GM12878 (cell line): ENCODE measurements at regions not wholly inside any gene's neighbourhood (a gene's known extent, or its start where the extent isn't known, plus 50 kb on each side); places are given as distances from the start of the nearest gene placed in this dataset.
A peak's percentile ranks its signal among the peaks of the same experiment; 100 is the strongest.

Experiments
- ATAC-seq: fragments of 200-7000 bp; cut with Tn5 transposase; 3 replicates; pipeline ENCODE4 v1.9.1; 2020; ENCODE audit warnings: mild to moderate bottlenecking, moderate library complexity
- BruUV-seq: library from RNA; stranded (reverse); fragments of 400-500 nt; replicated peaks from 2 replicates; lab custom pipeline; 2021; lab: Mats Ljungman, UMichigan
- CTCF ChIA-PET: fragments of 300-600 bp; sonication (Branson Sonifier 250); formaldehyde crosslinking; extraction: SDS; loops from one replicate; lab custom pipeline; 2021; ENCODE audit warnings: inconsistent platforms; lab: Yijun Ruan, JAX
- POLR2A ChIA-PET: fragments of 350-600 bp; formaldehyde crosslinking; extraction: SDS; loops from one replicate; lab custom pipeline; 2021; ENCODE audit warnings: inconsistent platforms; lab: Charles Lee
- RAD21 ChIA-PET: fragments of 300-600 bp; sonication (Branson Sonifier 250); formaldehyde crosslinking; loops from one replicate; lab custom pipeline; 2023; ENCODE audit warnings: antibody characterized with exemption; ENCODE audit not compliant: unreplicated experiment; lab: Charles Lee
- SMC1A ChIA-PET: fragments of 300-600 bp; sonication (Branson Sonifier 250); formaldehyde crosslinking; loops from one replicate; lab custom pipeline; 2023; ENCODE audit not compliant: unreplicated experiment, uncharacterized antibody; lab: Charles Lee
- DNase-seq: peaks from one replicate; pipeline ENCODE4 v3.0.0-alpha.2; 2011; ENCODE audit warnings: low read depth, low spot score
- FAIRE-seq: peaks from 3 replicates; lab custom pipeline; 2011; peaks lifted over from hg19 to GRCh38; lab: Jason Lieb, UNC
- H2AFZ ChIP-seq: 2 replicates; pipeline ENCODE4 v1.6.0; 2011; ENCODE audit warnings: low read depth, low read length, control low read depth; ENCODE audit not compliant: control insufficient read depth
- H3K27ac ChIP-seq: 2 replicates; pipeline ENCODE4 v1.5.1; 2011; ENCODE audit warnings: control low read depth; ENCODE audit not compliant: control insufficient read depth, insufficient read depth
- H3K27me3 ChIP-seq, 2 experiments: replicated peaks in 1 of 2; 2 replicates each; pipeline versions ENCODE4 v1.6.0 to v1.6.1; 2011; ENCODE audit warnings: low read length in 1 of 2; ENCODE audit not compliant: control insufficient read depth in 2 of 2, insufficient read depth in 2 of 2
- H3K36me3 ChIP-seq, 2 experiments: 2 replicates each; pipeline ENCODE4 v1.5.1; 2011; ENCODE audit warnings: low read length in 1 of 2; ENCODE audit not compliant: control insufficient read depth in 2 of 2, insufficient read depth in 2 of 2
- H3K4me1 ChIP-seq: 2 replicates; pipeline ENCODE4 v1.6.1; 2011; ENCODE audit warnings: mild to moderate bottlenecking, low read length, moderate library complexity, mixed read lengths; ENCODE audit not compliant: control insufficient read depth, insufficient read depth
- H3K4me2 ChIP-seq: 2 replicates; pipeline ENCODE4 v1.6.0; 2011; ENCODE audit warnings: control low read depth; ENCODE audit not compliant: control insufficient read depth, insufficient read depth
- H3K4me3 ChIP-seq: fragments of 200-600 bp; sonication (generic); 2 replicates; pipeline ENCODE4 v1.5.1; 2016
- H3K79me2 ChIP-seq: 2 replicates; pipeline ENCODE4 v1.6.0; 2011; ENCODE audit warnings: low read length; ENCODE audit not compliant: control insufficient read depth, insufficient read depth
- H3K9ac ChIP-seq: 2 replicates; pipeline ENCODE4 v1.8.0; 2011; ENCODE audit warnings: low read length, control low read depth, mixed read lengths; ENCODE audit not compliant: control insufficient read depth, insufficient read depth
- H3K9me3 ChIP-seq: replicated peaks from 3 replicates; pipeline ENCODE4 v1.5.1; 2011; ENCODE audit warnings: mild to moderate bottlenecking, low read length; ENCODE audit not compliant: control insufficient read depth, insufficient read depth
- H4K20me1 ChIP-seq: 2 replicates; pipeline ENCODE4 v1.6.0; 2011; ENCODE audit not compliant: control insufficient read depth, insufficient read depth
- ATF7 ChIP-seq: fragments of 450-650 bp; IDR thresholded peaks from 2 replicates; pipeline ENCODE4 v1.6.1; 2016; ENCODE audit warnings: low read depth, mild to moderate bottlenecking
- BHLHE40 ChIP-seq, 2 experiments: fragments of 450-650 bp in 1 of 2; IDR thresholded peaks; 2 replicates each; pipeline ENCODE4 v1.6.1; 2011 to 2017; ENCODE audit warnings: low read depth in 2 of 2, borderline replicate concordance in 1 of 2, improper control_type of control experiment in 1 of 2, low read length in 1 of 2, mild to moderate bottlenecking in 1 of 2
- CREM ChIP-seq: IDR thresholded peaks from 2 replicates; pipeline ENCODE4 v1.6.1; 2014; ENCODE audit warnings: antibody characterized with exemption, low read depth
- KLF5 ChIP-seq: fragments of 450-650 bp; IDR thresholded peaks from 2 replicates; pipeline ENCODE4 v1.6.1; 2014; ENCODE audit warnings: mild to moderate bottlenecking; ENCODE audit not compliant: partially characterized antibody
- LARP7 ChIP-seq: fragments of 450-650 bp; IDR thresholded peaks from 2 replicates; pipeline ENCODE4 v1.6.1; 2017; ENCODE audit warnings: mild to moderate bottlenecking
- RUNX3 ChIP-seq: IDR thresholded peaks from 2 replicates; pipeline ENCODE4 v1.6.1; 2012; ENCODE audit warnings: low read length, inconsistent platforms
- SMAD5 ChIP-seq: IDR thresholded peaks from 2 replicates; pipeline ENCODE4 v1.6.1; 2016; ENCODE audit warnings: antibody characterized with exemption, low read depth
- SRF ChIP-seq, 2 experiments: IDR thresholded peaks; 2 replicates each; pipeline ENCODE4 v1.6.1; 2011; ENCODE audit warnings: low read depth in 2 of 2, low read length in 2 of 2, mild to moderate bottlenecking in 1 of 2, moderate library complexity in 1 of 2
- STAT3 ChIP-seq: IDR thresholded peaks from 2 replicates; pipeline ENCODE4 v1.6.1; 2011; ENCODE audit warnings: low read depth, low read length, improper control_type of control experiment
- YY1 ChIP-seq: IDR thresholded peaks from 2 replicates; pipeline ENCODE4 v1.6.1; 2011; ENCODE audit warnings: low read depth, mild to moderate bottlenecking, low read length
- WGBS: methylation state at CpG from one replicate; pipeline ENCODE4 v1.1.6; 2016; ENCODE audit warnings: low lambda C conversion rate; ENCODE audit not compliant: insufficient replicate concordance, insufficient coverage; ENCODE audit errors: missing lambda C conversion rate; 5-methylcytosine and 5-hydroxymethylcytosine counted together
- in situ Hi-C: fragments of 300-500 bp; cut with MboI; formaldehyde crosslinking; loops from 9 replicates; pipeline ENCODE4 v1.14.3; 2018; ENCODE audit warnings: mixed read lengths
- intact Hi-C: fragments of 100-400 bp; cut with micrococcal nuclease; formaldehyde crosslinking; loops from one replicate; pipeline ENCODE4 v1.14.2; 2022; ENCODE audit not compliant: unreplicated experiment
- TF ChIP-seq, protein P1 (sequence below): IDR thresholded peaks from 2 replicates; pipeline ENCODE4 v1.6.1; 2012; ENCODE audit warnings: low read depth, low read length, improper control_type of control experiment

- H3K4me1 ChIP-seq = no peaks in the 10 kb centered on the region
- RAD21 ChIA-PET = no interaction called here
- DNase-seq = peak; percentile 23
Observed at GRCh38 chr5:34415559-34416198, 240.4 kb upstream of the RAI14 start.

More at GRCh38 chr5:34415559-34416198, 240.4 kb upstream of the RAI14 start:
- no peaks in the 10 kb centered on the region for H3K27me3 ChIP-seq
- no peak overlapping the region for H3K9ac ChIP-seq
- no peak overlapping the region for H3K4me3 ChIP-seq
- intact Hi-C loops = no loop called here
- in situ Hi-C loops = no loop called here
- 0 out of 2 replicates have a peak overlapping the region, but pooled peaks have one; percentile 42 for H3K4me2 ChIP-seq
- ChIA-PET SMC1A (interaction anchor here (0.7 kb wide), 1 partner anchor 37 kb away, joined by 3 read pairs; no protein-coding TSS in a partner anchor), POLR2A (no interaction called here), CTCF (interaction anchor here (0.8 to 0.9 kb wide), 2 partner anchors 31 to 170 kb away, joined by 3 read pairs; no protein-coding TSS in a partner anchor)
- ATAC-seq (peak; percentile 100), FAIRE-seq (peak; percentile 31)
- H3K27ac ChIP-seq = no peak overlapping the region
- H4K20me1 ChIP-seq = no peaks in the 10 kb centered on the region
- TF ChIP-seq, protein P1, sequence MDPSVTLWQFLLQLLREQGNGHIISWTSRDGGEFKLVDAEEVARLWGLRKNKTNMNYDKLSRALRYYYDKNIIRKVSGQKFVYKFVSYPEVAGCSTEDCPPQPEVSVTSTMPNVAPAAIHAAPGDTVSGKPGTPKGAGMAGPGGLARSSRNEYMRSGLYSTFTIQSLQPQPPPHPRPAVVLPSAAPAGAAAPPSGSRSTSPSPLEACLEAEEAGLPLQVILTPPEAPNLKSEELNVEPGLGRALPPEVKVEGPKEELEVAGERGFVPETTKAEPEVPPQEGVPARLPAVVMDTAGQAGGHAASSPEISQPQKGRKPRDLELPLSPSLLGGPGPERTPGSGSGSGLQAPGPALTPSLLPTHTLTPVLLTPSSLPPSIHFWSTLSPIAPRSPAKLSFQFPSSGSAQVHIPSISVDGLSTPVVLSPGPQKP = peak; percentile 59; the same call in 1 of the 2 replicates
- TF ChIP-seq RUNX3 (0 out of 2 replicates have a peak, but pooled peaks have one; percentile 7), SRF (IDR thresholded peaks at IDR 0.05; ENCODE audit: low read depth in 2 of 2, low read length in 2 of 2) (peak in 1 of 2 experiments; percentile 87; a peak in 2 of 4 replicates), BHLHE40 (IDR thresholded peaks at IDR 0.05; ENCODE audit: borderline replicate concordance in 1 of 2, low read depth in 2 of 2, low read length in 1 of 2) (no peak), LARP7 (no peak), ATF7 (peak; percentile 40; the same call in 1 of the 2 replicates), KLF5 (no peak), YY1 (peak; percentile 57), CREM (0 out of 2 replicates have a peak, but pooled peaks have one; percentile 7), SMAD5 (no peak), STAT3 (no peak)
- BruUV-seq = no TSS peak
- no peaks in the 10 kb centered on the region for H3K36me3 ChIP-seq
- H3K79me2 ChIP-seq = no peaks in the 10 kb centered on the region
- H2AFZ ChIP-seq = peak overlapping the region; percentile 84
- WGBS = 5% methylated on average over 2 of the region's 2 CpGs
- H3K9me3 ChIP-seq = no peaks in the 10 kb centered on the region; the same call in 2 of the 3 replicates
